Trophoblast cell (in vitro differentiated cells and primary cell): ENCODE measurements at regions not wholly inside any gene's neighbourhood (a gene's known extent, or its start where the extent isn't known, plus 50 kb on each side); places are given as distances from the start of the nearest gene placed in this dataset.

Source experiments
- DNase-seq, 2 donors: peaks; one replicate each; pipeline ENCODE4 v3.0.0-alpha.2; 2016
- H2AFZ ChIP-seq: 2 replicates; pipeline ENCODE4 v1.6.1; 2013; ENCODE audit warnings: low read length, moderate library complexity, mild to moderate bottlenecking; ENCODE audit not compliant: insufficient read depth, poor library complexity
- H2AK5ac ChIP-seq: 2 replicates; pipeline ENCODE4 v1.6.1; 2013; ENCODE audit warnings: mild to moderate bottlenecking, low read length
- H2BK120ac ChIP-seq: 2 replicates; pipeline ENCODE4 v1.6.1; 2013; ENCODE audit warnings: low read length, mild to moderate bottlenecking, moderate library complexity; ENCODE audit not compliant: insufficient read depth, poor library complexity
- H2BK12ac ChIP-seq: 2 replicates; pipeline ENCODE4 v1.6.1; 2013; ENCODE audit warnings: mild to moderate bottlenecking, low read length, moderate library complexity
- H2BK5ac ChIP-seq: 2 replicates; pipeline ENCODE4 v1.6.1; 2013; ENCODE audit warnings: low read length, low read depth, moderate library complexity, mild to moderate bottlenecking; ENCODE audit not compliant: poor library complexity
- H3K14ac ChIP-seq: 2 replicates; pipeline ENCODE4 v1.6.1; 2013; ENCODE audit warnings: mild to moderate bottlenecking, low read length
- H3K18ac ChIP-seq: 2 replicates; pipeline ENCODE4 v1.6.1; 2013; ENCODE audit warnings: mild to moderate bottlenecking, low read length
- H3K23ac ChIP-seq: 2 replicates; pipeline ENCODE4 v1.6.1; 2013; ENCODE audit warnings: low read length
- H3K27ac ChIP-seq: 2 replicates; pipeline ENCODE4 v1.5.1; 2013; ENCODE audit warnings: low read depth, mild to moderate bottlenecking, inconsistent platforms, low read length, moderate library complexity
- H3K27me3 ChIP-seq: 2 replicates; pipeline ENCODE4 v1.6.1; 2013; ENCODE audit warnings: inconsistent platforms, mild to moderate bottlenecking, low read length, moderate library complexity; ENCODE audit not compliant: insufficient read depth
- H3K36me3 ChIP-seq, 2 experiments: 1 replicate in 1 of 2; 2 replicates in 1 of 2; pipeline ENCODE4 v1.6.1; 2013; ENCODE audit warnings: low read length in 2 of 2, mild to moderate bottlenecking in 2 of 2, moderate library complexity in 1 of 2; ENCODE audit not compliant: insufficient read depth in 2 of 2, control insufficient read depth in 1 of 2
- H3K4ac ChIP-seq: 2 replicates; pipeline ENCODE4 v1.6.1; 2013; ENCODE audit warnings: low read depth, mild to moderate bottlenecking, low read length, moderate library complexity
- H3K4me1 ChIP-seq, 2 experiments: 1 replicate in 1 of 2; 2 replicates in 1 of 2; pipeline ENCODE4 v1.6.1; 2013; ENCODE audit warnings: low read length in 2 of 2, mild to moderate bottlenecking in 2 of 2, moderate library complexity in 1 of 2; ENCODE audit not compliant: insufficient read depth in 2 of 2, control insufficient read depth in 1 of 2
- H3K4me2 ChIP-seq: 2 replicates; pipeline ENCODE4 v1.6.1; 2013; ENCODE audit warnings: inconsistent platforms, mild to moderate bottlenecking, low read length, moderate library complexity
- H3K4me3 ChIP-seq: 2 replicates; pipeline ENCODE4 v1.5.1; 2013; ENCODE audit warnings: mild to moderate bottlenecking, low read depth, low read length, inconsistent platforms
- H3K79me1 ChIP-seq: one replicate; pipeline ENCODE4 v1.6.1; 2013; ENCODE audit warnings: low read length
- H3K79me2 ChIP-seq: 2 replicates; pipeline ENCODE4 v1.6.1; 2013; ENCODE audit warnings: low read length, mild to moderate bottlenecking; ENCODE audit not compliant: control insufficient read depth, insufficient read depth, poor library complexity
- H3K9ac ChIP-seq: 2 replicates; pipeline ENCODE4 v1.6.1; 2013; ENCODE audit warnings: mild to moderate bottlenecking, low read length
- H3K9me3 ChIP-seq: 2 replicates; pipeline ENCODE4 v1.6.1; 2013; ENCODE audit warnings: low read depth, mild to moderate bottlenecking, control low read depth, inconsistent platforms, low read length; ENCODE audit not compliant: insufficient read depth
- H4K12ac ChIP-seq: 2 replicates; pipeline ENCODE4 v1.6.1; 2013; ENCODE audit warnings: low read depth, mild to moderate bottlenecking, low read length, moderate library complexity
- H4K8ac ChIP-seq: 2 replicates; pipeline ENCODE4 v1.6.1; 2013; ENCODE audit warnings: low read depth, mild to moderate bottlenecking, low read length, moderate library complexity
- H4K91ac ChIP-seq: one replicate; pipeline ENCODE4 v1.6.1; 2013; ENCODE audit warnings: low read depth, mild to moderate bottlenecking, low read length, moderate library complexity
- WGBS: extraction: QIAGEN DNeasy Blood & Tissue Kit; methylation state at CpG from one replicate; pipeline ENCODE4 v1.1.7; 2013; ENCODE audit warnings: missing lambda C conversion rate; ENCODE audit not compliant: insufficient read length, insufficient coverage; ENCODE audit errors: extremely low coverage; 5-methylcytosine and 5-hydroxymethylcytosine counted together

GRCh38 chr14:34212172-34212929, 249.7 kb downstream of the SPTSSA start:
- Histone ChIP-seq H3K27me3 (no peaks in the 10 kb centered on the region), H3K18ac (no peak overlapping the region), H3K9ac (no peak overlapping the region), H4K8ac (no peak overlapping the region), H3K14ac (no peak overlapping the region), H3K23ac (no peak overlapping the region), H2BK120ac (no peak overlapping the region), H3K9me3 (no peaks in the 10 kb centered on the region), H3K4ac (no peak overlapping the region), H3K36me3 (no peaks in the 10 kb centered on the region), H2AFZ (no peak overlapping the region), H4K12ac (no peak overlapping the region), H3K4me3 (no peak overlapping the region), H3K27ac (no peak overlapping the region), H4K91ac (no peak overlapping the region), H3K4me1 (peaks cover 0 to 3% of the 10 kb centered on the region in 2 experiments), H2BK5ac (no peak overlapping the region), H2AK5ac (no peak overlapping the region), H2BK12ac (no peak overlapping the region), H3K79me2 (no peaks in the 10 kb centered on the region), H3K4me2 (no peak overlapping the region), H3K79me1 (no peaks in the 10 kb centered on the region)
- WGBS = no CpG with 5 or more reads among the region's 7 CpGs
- DNase-seq = no peak

- no peak overlapping the region for H4K12ac ChIP-seq
- no peak overlapping the region for H3K23ac ChIP-seq
- H3K4ac ChIP-seq = no peak overlapping the region
- H3K4me2 ChIP-seq = no peak overlapping the region
- H2BK5ac ChIP-seq = no peak overlapping the region
- H3K79me1 ChIP-seq = no peaks in the 10 kb centered on the region
- no peaks in the 10 kb centered on the region for H3K36me3 ChIP-seq
- H3K27ac ChIP-seq = no peak overlapping the region
- no peak overlapping the region for H3K14ac ChIP-seq
- DNase-seq = no peak
- H3K9me3 ChIP-seq = no peaks in the 10 kb centered on the region
- H3K27me3 ChIP-seq = no peaks in the 10 kb centered on the region
- H2BK120ac ChIP-seq = no peak overlapping the region
- no peak overlapping the region for H4K8ac ChIP-seq
- H2AFZ ChIP-seq = no peak overlapping the region
- no peak overlapping the region for H3K9ac ChIP-seq
- no peak overlapping the region for H2AK5ac ChIP-seq
- no peak overlapping the region for H3K18ac ChIP-seq
- H2BK12ac ChIP-seq = no peak overlapping the region
- no peak overlapping the region for H4K91ac ChIP-seq
- no peak overlapping the region for H3K4me3 ChIP-seq
- no CpG with 5 or more reads among the region's 3 CpGs for WGBS
- no peaks in the 10 kb centered on the region for H3K79me2 ChIP-seq
- H3K4me1 ChIP-seq = peaks cover 0 to 3% of the 10 kb centered on the region in 2 experiments
These were observed 250.3 kb downstream of the SPTSSA start for GRCh38 chr14:34211732-34212131.

GRCh38 chr14:34208532-34208931, 253.5 kb downstream of the SPTSSA start:
- Histone ChIP-seq H3K79me2 (no peaks in the 10 kb centered on the region), H4K8ac (no peak overlapping the region), H4K12ac (no peak overlapping the region), H3K4me1 (peaks cover 0 to 3% of the 10 kb centered on the region in 2 experiments), H3K18ac (no peak overlapping the region), H2BK5ac (no peak overlapping the region), H2BK120ac (no peak overlapping the region), H3K9ac (no peak overlapping the region), H2AFZ (no peak overlapping the region), H3K27ac (no peak overlapping the region), H3K9me3 (peaks cover 3% of the 10 kb centered on the region), H2BK12ac (no peak overlapping the region), H4K91ac (no peak overlapping the region), H3K4me3 (no peak overlapping the region), H3K23ac (no peak overlapping the region), H3K4ac (no peak overlapping the region), H3K36me3 (no peaks in the 10 kb centered on the region), H3K79me1 (no peaks in the 10 kb centered on the region), H3K27me3 (no peaks in the 10 kb centered on the region), H3K4me2 (no peak overlapping the region), H2AK5ac (no peak overlapping the region), H3K14ac (no peak overlapping the region)
- no CpG with 5 or more reads among the region's 3 CpGs for WGBS
- DNase-seq = no peak

- Histone ChIP-seq H3K36me3 (no peaks in the 10 kb centered on the region), H3K23ac (peak overlapping the region; percentile 58), H2BK120ac (no peak overlapping the region), H4K91ac (no peak overlapping the region), H3K27me3 (no peaks in the 10 kb centered on the region), H3K9ac (no peak overlapping the region), H2BK12ac (no peak overlapping the region), H3K4ac (no peak overlapping the region), H2AFZ (no peak overlapping the region), H3K4me3 (no peak overlapping the region), H3K9me3 (peaks cover 3% of the 10 kb centered on the region), H3K18ac (no peak overlapping the region), H4K12ac (no peak overlapping the region), H2BK5ac (no peak overlapping the region), H3K27ac (no peak overlapping the region), H4K8ac (no peak overlapping the region), H3K79me2 (no peaks in the 10 kb centered on the region), H3K4me1 (peaks cover 3 to 5% of the 10 kb centered on the region in 2 experiments), H3K4me2 (no peak overlapping the region), H3K79me1 (no peaks in the 10 kb centered on the region), H2AK5ac (no peak overlapping the region), H3K14ac (no peak overlapping the region)
- no peak for DNase-seq
- WGBS = no CpG with 5 or more reads among the region's 1 CpG
These were observed 254.9 kb upstream of the EGLN3 start for GRCh38 chr14:34205799-34206198.
